OCI-LY7 (cell line): ENCODE measurements at regions not wholly inside any gene's neighbourhood (a gene's known extent, or its start where the extent isn't known, plus 50 kb on each side); places are given as distances from the start of the nearest gene placed in this dataset.

Experiments
- CTCF ChIP-seq: fragments of 200-600 bp; sonication (generic); conservative IDR thresholded peaks from 2 replicates; pipeline ENCODE4 v1.5.1; 2014; ENCODE audit warnings: mild to moderate bottlenecking, antibody characterized with exemption, low read length, moderate library complexity, mixed read lengths
- EZH2phosphoT487 ChIP-seq: fragments of 200-600 bp; sonication (generic); IDR thresholded peaks from 2 replicates; pipeline ENCODE4 v1.6.1; 2018; ENCODE audit warnings: low read depth, borderline replicate concordance, mild to moderate bottlenecking, mixed run types, antibody characterized with exemption, low read length, moderate library complexity, mixed read lengths

- TF ChIP-seq CTCF (no peak), EZH2phosphoT487 (no peak)
Observed at GRCh38 chr7:81433692-81434331, 336.0 kb downstream of the HGF start.
